ENCODE measurements at regions not wholly inside any gene's neighbourhood (a gene's known extent, or its start where the extent isn't known, plus 50 kb on each side); places are given as distances from the start of the nearest gene placed in this dataset.

- DNase-seq = no peak
Observed at GRCh38 chr6:113489952-113490746, 367.0 kb upstream of the MARCKS start.

- DNase-seq = no peak
Observed at GRCh38 chr6:113491376-113491775, 365.8 kb upstream of the MARCKS start.

GRCh38 chr6:113493991-113494390 is 363.2 kb upstream of the MARCKS start:
- no peak for DNase-seq

GRCh38 chr6:113495521-113495920 is 361.6 kb upstream of the MARCKS start:
- no peak for DNase-seq

GRCh38 chr6:113496166-113496565 is 361.0 kb upstream of the MARCKS start:
- no peak for DNase-seq

- DNase-seq = no peak
Observed at GRCh38 chr6:113500221-113500620, 356.9 kb upstream of the MARCKS start.

GRCh38 chr6:113505084-113505699 is 352.0 kb upstream of the MARCKS start:
- DNase-seq = no peak

- no peak for DNase-seq
Observed at GRCh38 chr6:113508249-113508648, 348.9 kb upstream of the MARCKS start.

- no peak for DNase-seq
Observed at GRCh38 chr6:113511100-113511499, 346.0 kb upstream of the MARCKS start.

GRCh38 chr6:113512576-113512975 is 344.6 kb upstream of the MARCKS start:
- no peak for DNase-seq

- no peak for DNase-seq
Observed at GRCh38 chr6:113513086-113513485, 344.1 kb upstream of the MARCKS start.

- no peak for DNase-seq
Observed at GRCh38 chr6:113522376-113522775, 334.8 kb upstream of the MARCKS start.

- no peak for DNase-seq
Observed at GRCh38 chr6:113524826-113525225, 332.3 kb upstream of the MARCKS start.

- DNase-seq = no peak
Observed at GRCh38 chr6:113526553-113526952, 330.6 kb upstream of the MARCKS start.

- DNase-seq = no peak
Observed at GRCh38 chr6:113526995-113527394, 330.1 kb upstream of the MARCKS start.

GRCh38 chr6:113528111-113528510 is 329.0 kb upstream of the MARCKS start:
- DNase-seq = no peak

GRCh38 chr6:113529196-113529595 is 327.9 kb upstream of the MARCKS start:
- DNase-seq = no peak

GRCh38 chr6:113529879-113530278 is 327.3 kb upstream of the MARCKS start:
- no peak for DNase-seq

- DNase-seq = no peak
Observed at GRCh38 chr6:113530769-113531168, 326.4 kb upstream of the MARCKS start.

- DNase-seq = no peak
Observed at GRCh38 chr6:113539202-113539601, 317.9 kb upstream of the MARCKS start.

GRCh38 chr6:113539623-113540022 is 317.5 kb upstream of the MARCKS start:
- no peak for DNase-seq

GRCh38 chr6:113540466-113540865 is 316.7 kb upstream of the MARCKS start:
- no peak for DNase-seq

- DNase-seq = no peak
Observed at GRCh38 chr6:113551168-113551567, 306.0 kb upstream of the MARCKS start.

GRCh38 chr6:113556775-113557174 is 300.4 kb upstream of the MARCKS start:
- no peak for DNase-seq

- no peak for DNase-seq
Observed at GRCh38 chr6:113558431-113558830, 298.7 kb upstream of the MARCKS start.

Data from activated T-cell treated with anti-CD3 and anti-CD28 coated beads for 4 hours (primary cell).